H1 (cell line): ENCODE measurements at regions not wholly inside any gene's neighbourhood (a gene's known extent, or its start where the extent isn't known, plus 50 kb on each side); places are given as distances from the start of the nearest gene placed in this dataset.

Source experiments
- CTCF ChIP-seq, 3 experiments: IDR thresholded peaks; 1 replicate in 2 of 3; 2 replicates in 1 of 3; pipeline versions ENCODE4 v1.5.1 to v1.6.1; 2011; ENCODE audit warnings: low read length in 3 of 3, mild to moderate bottlenecking in 3 of 3, inconsistent platforms in 2 of 3, low read depth in 1 of 3, moderate library complexity in 1 of 3; ENCODE audit not compliant: insufficient read depth in 1 of 3; ENCODE audit errors: control extremely low read depth in 1 of 3
- KDM4A ChIP-seq: IDR thresholded peaks from one replicate; pipeline ENCODE4 v1.7.1; 2012; ENCODE audit warnings: low read depth, mild to moderate bottlenecking, moderate library complexity, low read length, inconsistent platforms; ENCODE audit not compliant: severe bottlenecking
- MAFK ChIP-seq: IDR thresholded peaks from 2 replicates; pipeline ENCODE4 v1.6.1; 2012; ENCODE audit warnings: low read depth, mild to moderate bottlenecking, improper control_type of control experiment, low read length
- RAD21 ChIP-seq, 2 experiments: IDR thresholded peaks in 1 of 2; conservative IDR thresholded peaks in 1 of 2; 2 replicates each; pipeline ENCODE4 v1.6.1; 2011; ENCODE audit warnings: low read depth in 2 of 2, low read length in 2 of 2, improper control_type of control experiment in 1 of 2, inconsistent platforms in 1 of 2, mild to moderate bottlenecking in 1 of 2, moderate library complexity in 1 of 2

- TF ChIP-seq KDM4A (no peak), MAFK (no peak), CTCF (IDR thresholded peaks at IDR 0.05; ENCODE audit: control extremely low read depth in 1 of 3, insufficient read depth in 1 of 3, low read depth in 1 of 3, low read length in 3 of 3) (no peak), RAD21 (IDR thresholded peaks at IDR 0.05 in 1 of 2, conservative IDR thresholded peaks at IDR 0.05 in 1 of 2; ENCODE audit: low read depth in 2 of 2, low read length in 2 of 2) (no peak)
These were observed 264.4 kb upstream of the RBMY1B start for GRCh38 chrY:21246780-21247179.
